OCI-LY3 (cell line): ENCODE measurements at regions not wholly inside any gene's neighbourhood (a gene's known extent, or its start where the extent isn't known, plus 50 kb on each side); places are given as distances from the start of the nearest gene placed in this dataset.

Source experiments
- EZH2phosphoT487 ChIP-seq: fragments of 200-600 bp; shearing (Covaris generic); IDR thresholded peaks from 2 replicates; pipeline ENCODE4 v1.6.1; 2018; ENCODE audit warnings: antibody characterized with exemption, mixed run types, low read depth
- TF ChIP-seq, protein P1 (sequence below): fragments of 200-600, 300-600 bp; sonication (generic); IDR thresholded peaks from 2 replicates; pipeline ENCODE4 v1.5.1; 2014; ENCODE audit warnings: antibody characterized with exemption, low read length, low read depth

DNA sequence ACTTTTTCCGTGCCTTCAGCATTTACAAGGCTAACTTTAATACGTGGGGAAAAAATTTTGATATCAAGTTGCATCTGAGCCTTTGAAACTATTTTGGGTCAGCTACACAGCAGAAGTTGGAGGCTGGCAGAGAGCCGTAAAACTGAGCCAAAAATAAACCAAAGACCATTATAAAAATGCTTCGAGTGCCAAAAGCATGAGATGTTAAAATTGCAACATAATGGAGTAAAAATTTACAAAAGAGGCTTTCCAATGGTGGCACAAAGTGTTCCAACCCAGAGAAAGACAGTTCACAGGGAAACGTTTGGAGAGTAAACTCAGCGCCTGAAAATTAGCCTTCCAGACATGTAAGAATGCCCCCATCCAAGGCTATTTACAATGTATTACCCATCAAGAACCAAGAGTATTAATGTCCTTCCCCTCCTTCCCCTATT, 190.3 kb downstream of the TLE1 start:
- no peak for TF ChIP-seq EZH2phosphoT487
- TF ChIP-seq, protein P1, sequence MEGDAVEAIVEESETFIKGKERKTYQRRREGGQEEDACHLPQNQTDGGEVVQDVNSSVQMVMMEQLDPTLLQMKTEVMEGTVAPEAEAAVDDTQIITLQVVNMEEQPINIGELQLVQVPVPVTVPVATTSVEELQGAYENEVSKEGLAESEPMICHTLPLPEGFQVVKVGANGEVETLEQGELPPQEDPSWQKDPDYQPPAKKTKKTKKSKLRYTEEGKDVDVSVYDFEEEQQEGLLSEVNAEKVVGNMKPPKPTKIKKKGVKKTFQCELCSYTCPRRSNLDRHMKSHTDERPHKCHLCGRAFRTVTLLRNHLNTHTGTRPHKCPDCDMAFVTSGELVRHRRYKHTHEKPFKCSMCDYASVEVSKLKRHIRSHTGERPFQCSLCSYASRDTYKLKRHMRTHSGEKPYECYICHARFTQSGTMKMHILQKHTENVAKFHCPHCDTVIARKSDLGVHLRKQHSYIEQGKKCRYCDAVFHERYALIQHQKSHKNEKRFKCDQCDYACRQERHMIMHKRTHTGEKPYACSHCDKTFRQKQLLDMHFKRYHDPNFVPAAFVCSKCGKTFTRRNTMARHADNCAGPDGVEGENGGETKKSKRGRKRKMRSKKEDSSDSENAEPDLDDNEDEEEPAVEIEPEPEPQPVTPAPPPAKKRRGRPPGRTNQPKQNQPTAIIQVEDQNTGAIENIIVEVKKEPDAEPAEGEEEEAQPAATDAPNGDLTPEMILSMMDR = no peak
